NCI-H510A (cell line): ENCODE measurements at regions not wholly inside any gene's neighbourhood (a gene's known extent, or its start where the extent isn't known, plus 50 kb on each side); places are given as distances from the start of the nearest gene placed in this dataset.

Source experiments
- DNase-seq: peaks from one replicate; lab custom pipeline; 2025; lab: John Stamatoyannopoulos, UW

DNA sequence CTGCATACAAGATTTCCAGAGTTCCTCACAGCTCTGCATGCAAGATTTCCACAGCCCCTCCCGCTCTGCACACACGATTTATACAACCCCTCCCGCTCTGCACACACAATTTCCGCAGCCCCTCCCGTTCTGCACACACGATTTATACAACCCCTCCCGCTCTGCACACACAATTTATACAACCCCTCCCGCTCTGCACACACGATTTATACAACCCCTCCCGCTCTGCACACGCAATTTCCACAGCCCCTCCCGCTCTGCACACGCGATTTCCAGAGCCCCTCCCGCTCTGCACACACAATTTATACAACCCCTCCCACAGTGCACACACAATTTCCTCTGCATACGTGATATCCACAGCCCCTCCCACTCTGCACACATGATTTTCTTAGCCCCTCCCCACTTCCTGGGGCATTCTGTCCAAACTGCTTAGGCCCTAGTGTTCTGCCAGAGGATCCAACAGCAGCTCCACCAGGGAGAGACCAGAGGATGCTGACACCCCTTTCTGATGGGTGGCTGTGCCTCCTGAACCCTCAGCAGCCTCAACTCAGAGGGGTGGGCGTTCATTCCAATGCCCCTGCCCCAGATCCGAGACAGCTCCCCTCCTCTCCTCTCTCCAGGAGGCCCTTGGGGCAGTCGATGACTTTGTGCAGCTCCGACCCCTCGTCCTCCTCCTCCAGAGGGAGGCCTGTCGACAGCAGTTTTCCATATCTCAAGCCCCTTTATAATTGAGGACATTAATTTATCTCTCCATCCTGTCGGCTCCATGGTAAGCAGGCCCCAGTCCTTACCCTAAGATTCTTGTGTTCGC lies 671.7 kb downstream of the BRD1 start:
- no peak for DNase-seq

- no peak for DNase-seq
Measured at GRCh38 chr22:49155039-49155769, 672.5 kb downstream of the BRD1 start.

- no peak for DNase-seq
Measured at GRCh38 chr22:49154433-49154832, 673.2 kb downstream of the BRD1 start.

- no peak for DNase-seq
Measured at GRCh38 chr22:49153921-49154320, 673.8 kb downstream of the BRD1 start.

- DNase-seq, result no peak
Measured at GRCh38 chr22:49152939-49153770, 674.5 kb downstream of the BRD1 start.

GRCh38 chr22:49152127-49152938 lies 675.3 kb downstream of the BRD1 start:
- no peak for DNase-seq

- no peak for DNase-seq
Measured at GRCh38 chr22:49151256-49152126, 676.2 kb downstream of the BRD1 start.

GRCh38 chr22:49150801-49151221 lies 676.9 kb downstream of the BRD1 start:
- no peak for DNase-seq

DNA sequence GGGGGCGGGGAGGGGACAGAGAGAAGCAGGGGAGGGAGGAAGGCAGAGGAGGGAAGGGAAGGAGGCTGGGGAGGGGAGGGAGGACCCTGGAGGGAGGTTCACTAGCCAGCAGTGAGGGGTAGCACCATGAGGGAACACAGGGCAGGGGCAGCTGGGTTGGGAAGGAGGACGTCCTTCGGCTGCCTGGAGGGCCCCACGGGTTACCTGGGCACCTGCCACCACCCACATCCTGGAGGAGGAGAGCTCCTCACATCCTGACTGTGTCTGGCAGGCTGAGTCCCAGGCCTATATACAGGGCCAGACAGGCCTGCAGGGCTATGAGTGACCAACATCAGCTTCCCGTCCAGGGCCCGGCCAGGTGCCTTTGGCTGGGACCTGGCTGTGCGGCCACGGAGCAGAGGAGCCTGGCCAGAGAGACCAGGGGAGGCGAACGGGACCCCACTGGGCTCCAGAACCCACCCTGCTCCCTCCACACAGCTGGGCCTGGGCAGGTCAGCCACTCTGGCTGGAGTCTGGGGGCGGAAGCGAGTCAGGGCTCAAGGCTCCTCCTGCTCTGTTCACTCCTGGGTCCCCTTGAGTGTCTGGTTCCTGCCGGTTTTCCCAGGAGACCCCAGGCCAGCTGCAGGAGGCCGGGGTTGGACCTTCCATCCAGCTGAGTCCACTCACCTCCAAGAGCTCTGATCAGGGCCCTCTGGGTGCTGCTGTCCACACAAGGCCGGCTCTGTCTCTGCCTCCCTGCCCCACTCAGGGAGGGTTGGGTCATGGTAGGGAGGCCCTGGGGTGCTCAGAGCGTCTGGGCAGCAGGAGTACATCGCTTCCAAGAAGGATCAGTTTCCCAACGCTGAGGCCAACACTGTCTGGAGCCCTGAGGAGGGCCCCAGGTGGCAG lies 677.7 kb downstream of the BRD1 start:
- no peak for DNase-seq

DNA sequence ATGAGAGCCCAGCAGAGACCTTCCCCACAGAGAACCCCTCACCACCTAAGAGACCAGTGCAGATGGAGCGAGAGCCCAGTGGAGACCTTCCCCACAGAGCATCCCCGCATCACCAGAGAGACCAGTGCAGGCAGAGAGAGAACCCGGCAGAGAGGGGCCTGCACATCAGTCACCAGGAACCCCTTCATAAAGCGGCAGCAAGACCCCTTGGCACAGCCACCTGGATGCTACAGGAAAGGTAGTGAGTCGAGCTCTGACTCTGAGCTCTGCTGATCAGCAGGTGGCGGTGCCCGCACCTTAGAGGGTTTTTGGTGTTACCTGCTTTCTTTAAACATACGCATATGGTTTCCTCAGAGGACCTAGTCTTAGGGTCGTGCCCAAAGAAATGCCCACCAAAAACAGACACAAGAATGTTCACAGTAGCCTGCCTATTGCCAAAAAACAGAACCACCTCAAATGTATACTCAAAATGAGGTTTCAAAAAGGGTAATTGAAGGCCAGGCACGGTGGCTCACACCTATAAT lies 678.7 kb downstream of the BRD1 start:
- no peak for DNase-seq

- DNase-seq, result no peak
Measured at GRCh38 chr22:49147617-49148175, 680.0 kb downstream of the BRD1 start.

GRCh38 chr22:49147171-49147570 lies 680.5 kb downstream of the BRD1 start:
- no peak for DNase-seq

DNA sequence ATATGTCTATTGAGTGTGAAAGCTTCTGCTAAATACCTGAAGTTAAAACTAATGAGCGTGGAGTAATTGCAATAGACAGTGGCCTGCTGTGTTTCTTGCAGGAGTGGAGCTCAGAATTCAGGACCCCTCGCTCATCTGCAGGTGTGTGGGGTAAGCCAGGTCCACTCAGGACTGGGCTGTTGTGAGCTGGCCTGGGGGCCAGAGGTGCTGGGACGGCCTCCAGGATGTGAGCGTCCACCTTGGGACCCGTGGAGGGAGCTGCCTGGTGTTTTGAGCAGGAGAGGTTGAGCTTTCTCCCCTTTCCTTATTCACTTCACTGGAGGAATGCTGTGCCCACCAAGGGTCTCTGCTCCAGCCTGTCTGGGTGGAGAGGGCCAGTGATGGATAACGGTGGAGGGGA lies 681.2 kb downstream of the BRD1 start:
- no peak for DNase-seq

GRCh38 chr22:49143812-49144211 lies 683.9 kb downstream of the BRD1 start:
- no peak for DNase-seq

DNA sequence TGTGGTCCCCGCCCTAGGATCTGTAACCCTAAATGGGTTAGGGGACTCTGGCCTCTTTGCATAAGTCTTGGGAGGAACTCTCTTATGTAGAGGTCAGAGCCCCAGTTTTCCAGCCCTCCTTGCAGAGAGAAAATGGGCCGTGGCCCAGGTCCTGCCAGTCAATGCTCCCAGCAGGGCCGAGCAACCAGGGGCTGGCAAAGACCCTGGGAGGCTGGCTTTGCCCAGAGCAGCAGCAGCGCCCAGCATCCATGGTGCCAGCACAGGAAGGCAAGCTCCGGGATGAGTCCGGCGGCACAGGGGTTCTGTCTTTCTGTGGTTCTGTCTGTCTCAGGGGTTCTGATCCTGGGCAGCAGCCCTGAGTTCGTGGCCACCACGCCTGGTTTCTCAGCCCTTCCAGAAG lies 684.8 kb downstream of the BRD1 start:
- DNase-seq, result no peak

DNA sequence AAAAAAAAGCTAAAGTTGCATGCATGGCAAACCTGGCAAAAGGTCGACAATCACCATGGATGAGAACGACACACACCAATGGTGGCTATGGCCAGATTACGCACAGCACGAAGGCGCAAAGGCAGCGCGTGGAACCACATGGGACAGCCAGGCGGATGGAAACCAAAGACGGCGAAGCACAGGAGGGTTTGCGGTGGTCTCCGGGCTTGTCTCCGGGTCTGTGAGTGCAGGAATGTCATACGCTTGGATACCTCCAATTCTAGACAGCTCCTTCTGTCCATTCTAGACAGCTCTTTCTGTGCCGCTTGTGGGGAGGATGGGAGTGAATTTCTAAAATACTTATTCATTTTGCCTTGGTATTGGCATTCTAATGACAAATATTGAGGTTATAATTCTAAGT lies 685.4 kb downstream of the BRD1 start:
- DNase-seq, result no peak

GRCh38 chr22:49141761-49142160 lies 685.9 kb downstream of the BRD1 start:
- no peak for DNase-seq

DNA sequence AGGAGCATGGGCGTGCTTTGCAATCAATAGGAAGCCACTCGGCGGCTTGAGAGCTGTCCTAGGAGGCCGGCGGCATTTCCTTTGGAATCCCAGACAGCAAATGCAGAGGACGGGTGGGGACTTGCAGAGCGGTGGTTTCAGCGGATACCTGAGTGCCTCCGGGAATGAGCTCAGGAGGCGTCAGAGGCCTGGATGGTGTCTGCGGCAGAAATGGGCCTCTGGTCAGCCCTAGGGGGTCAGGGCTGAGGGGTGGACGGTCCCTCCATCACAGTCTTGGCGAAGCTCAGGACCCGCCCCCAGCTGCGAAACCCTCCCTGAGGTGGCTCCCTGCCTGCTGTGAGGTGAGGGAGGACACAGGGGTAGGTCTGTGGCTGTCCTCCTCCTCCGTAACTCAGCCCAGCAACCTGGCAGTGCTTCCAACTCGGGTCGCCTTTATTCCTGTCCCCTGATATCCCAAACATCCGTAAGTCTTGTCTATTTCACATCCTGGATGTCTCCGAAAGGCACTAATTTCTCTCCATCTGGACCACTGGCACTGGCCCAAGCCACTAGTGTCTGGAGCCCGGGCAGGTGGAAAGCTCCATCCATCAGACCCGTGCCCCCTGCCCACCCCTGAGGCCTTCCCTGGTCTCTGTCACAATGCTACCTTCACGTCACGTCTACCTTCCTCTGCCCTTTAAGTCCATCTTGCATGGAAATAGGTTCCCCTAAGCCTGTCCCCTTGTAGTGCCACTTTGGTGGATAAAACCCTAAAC lies 686.6 kb downstream of the BRD1 start:
- no peak for DNase-seq
